NCI-H446 (cell line): ENCODE measurements at regions not wholly inside any gene's neighbourhood (a gene's known extent, or its start where the extent isn't known, plus 50 kb on each side); places are given as distances from the start of the nearest gene placed in this dataset.

Source experiments
- DNase-seq, 2 experiments: peaks; one replicate each; lab custom pipeline; 2025; lab: John Stamatoyannopoulos, UW

DNA sequence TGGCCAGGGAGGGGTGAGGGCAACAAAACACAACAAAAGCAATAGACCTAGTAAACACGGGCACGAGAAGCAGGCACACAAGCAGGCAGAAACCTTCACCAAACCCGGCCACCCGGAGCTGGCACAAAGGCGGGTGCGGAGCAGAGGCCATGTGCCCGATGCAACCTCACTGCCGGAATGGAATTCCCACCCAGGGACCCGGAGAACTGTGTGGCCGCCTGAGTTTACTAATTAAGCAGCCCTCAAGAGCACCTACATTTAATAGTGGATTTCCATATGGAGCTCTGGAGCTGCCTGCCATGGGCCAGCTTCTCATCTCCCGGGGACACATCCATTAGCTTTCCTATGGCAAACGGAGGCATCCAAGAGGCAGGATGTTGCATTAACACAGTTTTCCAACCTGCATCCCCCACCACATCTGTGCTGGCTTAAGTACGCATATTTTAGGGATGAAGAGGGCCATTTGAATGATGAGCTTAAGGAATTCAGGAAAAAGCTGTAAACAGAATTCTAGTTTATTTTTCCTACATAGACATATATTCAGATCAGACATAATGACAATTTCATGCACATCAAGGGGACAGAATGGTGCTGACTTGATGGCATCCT, 104.5 kb upstream of the SMIM21 start:
- no peak for DNase-seq

DNA sequence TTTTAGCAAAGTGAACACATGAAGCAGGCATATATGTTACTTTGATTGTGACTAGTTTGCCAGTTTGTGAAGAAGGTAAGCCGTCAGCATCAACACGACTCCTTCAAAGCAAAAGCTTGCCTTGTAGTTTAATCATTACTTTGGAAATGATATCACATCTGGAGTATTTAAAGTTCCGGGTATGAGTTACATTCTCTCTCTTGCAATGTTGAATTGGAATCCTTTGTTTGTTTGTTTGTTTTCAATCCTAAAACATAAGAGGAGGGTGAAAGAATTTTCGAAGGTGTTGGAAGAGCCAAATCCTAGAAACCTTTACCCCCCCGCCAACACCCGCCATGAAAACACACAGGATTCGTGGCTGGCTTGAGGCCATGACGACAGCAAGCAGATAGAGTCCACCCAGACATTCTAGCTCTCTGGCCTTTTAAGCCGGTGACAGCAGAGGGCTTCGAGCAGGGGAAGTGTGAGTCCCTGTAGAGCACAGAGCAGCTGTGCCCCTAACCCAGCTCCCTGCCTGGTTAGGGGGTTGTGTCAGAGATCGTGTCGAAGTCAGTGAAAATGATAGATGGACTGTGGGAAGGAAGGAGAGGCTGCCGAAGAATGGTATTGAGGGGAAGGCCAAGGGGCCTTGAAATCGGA, 103.8 kb upstream of the SMIM21 start:
- DNase-seq = no peak

DNA sequence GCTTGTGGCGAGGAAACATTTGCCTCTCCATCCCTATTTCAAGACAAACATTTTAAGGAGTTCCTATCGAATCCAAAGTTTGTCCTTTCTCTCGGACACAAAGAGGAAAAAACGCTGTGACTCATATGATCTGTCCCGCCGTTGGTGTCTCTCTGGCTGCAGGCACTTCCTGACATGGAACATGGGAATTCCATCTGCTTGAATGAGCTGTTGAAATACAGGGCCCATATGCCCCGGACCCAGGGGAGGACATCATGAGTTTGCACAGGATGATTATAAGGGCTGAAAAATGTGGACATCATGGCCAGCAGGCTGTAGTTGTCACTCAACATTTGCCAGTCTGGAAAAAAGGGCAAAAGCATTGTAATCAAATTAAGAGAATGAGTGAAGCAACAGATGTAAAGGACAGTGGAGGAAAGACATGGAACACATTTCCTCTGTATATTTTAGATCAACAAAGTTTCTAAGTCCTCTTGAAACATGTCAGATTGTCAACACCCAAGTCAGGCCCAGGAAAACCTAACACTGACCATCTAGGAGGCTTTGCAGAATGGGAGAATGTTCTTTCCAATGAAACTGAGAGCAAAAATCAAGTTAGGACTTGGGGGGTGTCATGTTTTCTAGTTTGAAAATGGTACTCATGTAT, 103.2 kb upstream of the SMIM21 start:
- DNase-seq = no peak

DNA sequence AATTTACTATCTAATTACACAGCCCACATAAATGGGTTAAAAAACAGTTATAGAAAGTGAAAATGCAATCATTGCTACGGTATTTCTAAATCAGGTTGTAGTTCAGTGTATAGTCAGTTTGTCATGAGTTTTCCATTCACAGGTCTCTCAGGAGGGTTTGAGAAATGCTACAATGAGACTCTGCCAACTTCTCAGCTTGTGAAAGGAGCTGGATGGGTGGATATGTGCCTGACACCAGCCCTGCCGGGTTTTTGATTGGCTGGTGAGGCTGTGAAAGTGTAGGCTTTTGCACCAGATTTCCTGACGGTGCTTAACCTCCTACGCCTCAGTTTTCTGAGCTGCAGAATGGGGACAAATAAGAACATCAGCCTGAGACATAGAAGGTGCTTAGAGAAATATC, 102.6 kb upstream of the SMIM21 start:
- DNase-seq = no peak

DNA sequence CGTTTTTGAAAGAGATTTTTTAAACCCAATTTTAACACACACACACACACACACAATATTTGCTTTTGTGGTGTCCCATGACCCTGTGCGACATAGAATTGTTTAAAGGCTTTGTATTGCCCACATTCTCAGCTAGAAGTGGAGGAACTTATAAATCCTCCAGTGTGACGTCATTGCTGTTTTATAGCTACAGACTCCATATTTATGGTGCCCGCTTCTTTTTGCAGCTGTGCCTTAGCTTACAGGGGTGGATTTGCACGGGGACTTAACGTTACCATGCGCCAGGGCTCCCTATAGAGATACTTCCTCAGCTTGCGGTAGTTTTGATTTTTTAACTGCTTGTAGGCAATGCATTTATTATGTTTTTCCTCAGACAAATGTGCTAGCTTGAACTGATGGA, 101.9 kb upstream of the SMIM21 start:
- DNase-seq = no peak

DNA sequence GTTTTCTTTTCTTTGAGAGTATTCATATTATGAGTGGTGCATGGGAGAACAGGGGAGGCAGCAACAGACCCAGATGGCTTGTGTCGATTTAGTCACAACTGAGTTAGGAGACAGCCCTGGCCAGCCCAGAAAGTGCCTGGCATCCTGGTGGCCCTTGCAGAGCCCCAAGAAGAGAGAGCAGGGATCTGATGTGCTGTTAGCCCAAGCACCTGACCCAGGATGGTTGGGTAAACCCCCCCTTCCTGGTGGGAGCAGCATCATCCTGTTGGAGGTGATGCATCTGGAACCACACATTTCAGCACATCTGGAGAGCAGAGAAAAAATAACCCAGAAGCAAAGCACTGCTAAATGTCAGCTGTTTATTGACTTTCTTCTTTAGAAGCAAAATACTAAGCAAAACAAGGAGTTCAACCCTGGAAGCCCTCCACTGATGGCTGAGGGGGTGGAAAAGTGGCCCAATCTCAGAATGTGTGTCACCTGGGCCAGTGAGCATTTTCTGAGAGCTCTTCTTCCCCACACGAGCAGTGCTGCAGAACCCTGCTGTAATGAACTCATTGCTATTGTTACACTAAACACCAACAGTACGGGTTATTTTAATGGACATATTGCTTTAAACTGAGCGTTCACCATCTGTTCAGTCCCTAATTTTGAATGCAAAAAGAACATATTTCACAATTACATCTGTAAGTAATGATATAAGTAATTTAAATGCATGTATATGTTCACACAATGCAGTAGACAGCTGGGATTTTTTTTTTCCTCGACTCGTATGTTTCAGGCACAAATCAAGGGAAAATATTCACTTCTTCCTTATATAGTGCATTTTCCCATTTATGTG, 100.6 kb upstream of the SMIM21 start:
- DNase-seq = no peak

DNA sequence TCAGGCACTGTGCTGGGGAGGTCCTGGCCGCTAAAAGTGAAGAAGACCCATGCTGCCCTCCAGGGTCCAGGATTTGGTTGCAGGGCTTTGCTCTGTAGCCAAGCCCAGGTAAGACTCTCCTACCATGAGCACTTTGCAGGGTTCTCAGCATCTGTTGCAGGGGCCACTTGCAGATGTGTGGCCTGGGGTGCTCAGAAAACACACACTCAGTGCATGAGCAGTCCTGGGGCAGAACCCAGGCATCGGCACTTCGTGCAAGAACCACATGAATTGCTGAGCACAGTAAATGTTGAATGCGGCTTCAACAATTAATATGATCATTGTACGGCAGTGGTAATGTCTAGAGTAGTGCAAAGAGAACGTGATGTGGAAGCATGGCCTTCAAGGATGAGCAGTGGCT, 98.5 kb upstream of the SMIM21 start:
- DNase-seq = no peak

DNA sequence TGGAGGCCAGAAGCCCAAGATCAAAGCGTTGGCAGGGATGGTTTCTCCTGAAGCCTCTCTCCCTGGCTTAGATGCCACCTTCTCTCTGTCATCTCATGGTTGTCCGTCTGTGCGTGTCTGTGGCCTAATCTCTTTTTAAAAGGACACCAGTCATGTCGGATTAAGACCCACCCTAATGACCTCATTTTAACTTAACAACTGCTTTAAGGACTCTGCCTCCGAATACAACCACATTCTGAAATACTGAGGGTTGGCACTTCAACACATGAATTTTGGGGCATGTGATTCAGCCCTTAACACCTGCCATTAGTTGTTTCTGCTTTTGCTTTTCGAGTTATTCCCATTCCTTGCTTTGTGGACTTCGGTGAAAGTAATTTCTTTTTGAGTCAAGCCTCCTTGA, 97.8 kb upstream of the SMIM21 start:
- no peak for DNase-seq

DNA sequence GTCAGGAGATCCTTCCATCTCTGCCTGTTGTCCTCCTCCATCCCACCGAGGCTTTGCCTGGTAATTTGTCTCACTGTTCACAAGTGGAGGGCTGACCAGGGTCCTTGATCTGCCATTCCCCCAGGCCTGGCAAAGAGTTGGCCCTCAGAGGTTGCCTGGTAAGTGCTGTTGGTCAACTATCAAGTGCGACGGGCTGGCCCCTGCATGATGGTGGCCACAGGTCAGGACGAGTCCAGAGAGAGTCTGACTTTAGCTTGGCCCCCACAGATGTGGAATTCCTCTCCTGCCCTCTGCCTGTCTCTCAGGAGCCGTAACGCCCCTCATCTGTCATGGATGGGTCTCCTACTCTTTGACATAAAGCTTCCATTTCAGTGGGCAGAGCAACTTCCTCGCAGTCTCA, 97.3 kb upstream of the SMIM21 start:
- no peak for DNase-seq

DNA sequence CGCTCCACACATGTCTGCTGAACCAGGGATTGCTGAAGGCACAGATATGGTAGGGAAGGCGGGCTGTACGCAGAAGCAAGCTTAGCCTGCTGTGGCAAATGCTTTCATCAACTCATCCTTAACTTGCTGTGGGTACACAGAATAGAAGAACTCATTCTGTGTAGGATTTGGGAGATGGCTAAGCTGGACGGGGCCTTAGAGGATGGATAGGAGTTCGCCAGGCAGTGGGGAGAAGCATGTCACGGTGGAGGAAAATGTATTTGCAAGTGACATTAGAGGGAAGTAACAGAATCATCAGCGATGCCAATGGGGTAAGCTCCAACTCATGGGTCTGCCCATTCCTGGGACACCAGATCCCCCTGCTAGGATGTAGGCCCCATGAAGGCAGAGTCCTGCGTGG, 96.7 kb upstream of the SMIM21 start:
- DNase-seq = no peak

DNA sequence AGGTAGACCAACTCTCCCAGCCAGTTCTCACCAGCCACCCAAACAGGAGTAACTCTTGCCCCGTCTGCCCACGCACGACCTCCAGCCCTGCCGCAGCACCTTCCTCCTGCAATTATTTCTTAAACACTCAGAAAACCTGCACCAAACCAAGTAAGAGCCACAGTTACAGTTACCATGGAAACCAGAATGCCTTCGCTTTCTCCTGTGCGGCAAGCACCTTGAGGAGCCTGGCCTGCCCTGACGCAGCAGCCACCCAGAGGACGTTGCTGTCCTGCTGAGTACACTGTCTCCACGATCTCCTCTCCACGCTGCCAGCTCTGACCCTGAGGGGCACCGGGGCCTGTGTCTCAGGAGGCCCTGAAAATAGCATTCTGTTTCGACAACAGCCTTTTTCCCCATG, 94.3 kb upstream of the SMIM21 start:
- DNase-seq = no peak

DNA sequence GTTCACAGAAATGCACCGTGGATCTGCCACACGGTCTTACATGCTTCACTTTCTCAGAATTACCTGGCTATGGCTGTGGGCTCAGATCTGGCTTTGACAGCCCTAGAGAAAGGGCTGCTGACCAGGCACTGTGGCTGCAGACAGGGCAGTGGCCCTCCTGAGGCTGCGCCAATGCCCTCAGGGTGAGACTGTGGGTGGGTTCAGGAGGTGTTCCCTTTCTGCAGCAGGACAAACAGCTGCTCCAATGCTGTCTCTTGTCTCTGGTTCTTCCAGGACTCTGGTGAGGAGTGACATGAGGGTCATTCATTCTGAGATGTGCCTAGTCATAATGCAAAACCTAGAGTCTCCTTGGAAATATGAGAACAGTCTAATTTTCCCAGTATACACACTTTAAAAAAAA, 90.5 kb upstream of the SMIM21 start:
- DNase-seq = no peak

DNA sequence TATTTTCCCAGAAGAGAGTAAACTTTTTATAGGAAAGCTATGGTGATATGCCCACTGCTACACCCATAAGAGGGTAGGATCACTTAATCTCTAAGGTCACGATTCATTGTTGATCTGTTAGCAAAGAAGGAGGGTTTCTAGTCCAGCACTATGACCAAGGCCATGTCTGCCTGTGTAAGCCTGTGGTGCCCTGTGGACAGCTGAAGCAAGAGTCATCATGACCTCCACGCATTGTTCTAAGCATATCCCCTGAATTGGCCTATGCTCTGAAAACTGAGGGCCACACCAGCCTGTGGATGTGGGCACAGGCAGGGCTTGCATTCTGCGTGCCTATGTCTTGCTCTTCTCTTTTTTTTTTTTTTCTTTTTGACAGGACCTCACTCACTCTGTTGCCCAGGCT, 89.8 kb upstream of the SMIM21 start:
- DNase-seq = no peak

DNA sequence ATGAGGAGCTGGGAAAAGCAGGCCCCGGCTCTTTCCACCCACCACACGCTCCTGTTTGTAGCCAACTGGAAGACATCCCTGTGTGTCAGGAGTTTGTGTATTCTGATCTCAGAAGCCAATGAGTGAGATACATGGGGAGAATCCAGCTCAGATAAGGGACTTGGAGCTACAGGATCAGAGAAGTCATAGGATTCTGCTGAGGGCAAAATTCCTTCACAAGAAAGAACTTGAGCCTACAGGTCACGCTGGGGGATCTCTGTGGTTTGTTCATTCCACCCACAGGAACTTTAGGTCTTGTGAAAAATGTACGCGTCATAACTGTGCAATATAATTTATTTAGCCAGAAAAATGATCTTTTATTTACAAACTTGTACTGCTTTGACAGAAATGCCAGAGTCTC, 80.1 kb upstream of the SMIM21 start:
- no peak for DNase-seq

DNA sequence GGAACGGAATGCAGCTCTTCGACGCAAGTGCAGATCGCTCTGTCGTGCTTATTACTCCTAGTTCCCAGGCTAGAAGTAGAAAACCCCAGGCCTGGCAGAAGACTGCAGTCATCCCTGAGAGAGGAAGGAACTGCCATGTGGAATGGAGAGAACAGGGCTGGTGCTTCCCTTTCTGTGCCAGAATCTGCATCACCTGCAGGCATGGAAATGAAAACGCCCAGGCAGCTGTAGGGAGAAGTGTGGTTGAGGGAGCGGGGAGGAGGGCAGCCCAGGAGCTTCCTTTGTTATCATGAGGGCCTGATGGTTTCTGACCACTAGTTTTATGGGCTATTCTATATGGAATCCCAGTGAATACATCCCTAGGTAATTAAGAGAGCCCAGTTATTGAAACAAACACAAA, 79.4 kb upstream of the SMIM21 start:
- no peak for DNase-seq

DNA sequence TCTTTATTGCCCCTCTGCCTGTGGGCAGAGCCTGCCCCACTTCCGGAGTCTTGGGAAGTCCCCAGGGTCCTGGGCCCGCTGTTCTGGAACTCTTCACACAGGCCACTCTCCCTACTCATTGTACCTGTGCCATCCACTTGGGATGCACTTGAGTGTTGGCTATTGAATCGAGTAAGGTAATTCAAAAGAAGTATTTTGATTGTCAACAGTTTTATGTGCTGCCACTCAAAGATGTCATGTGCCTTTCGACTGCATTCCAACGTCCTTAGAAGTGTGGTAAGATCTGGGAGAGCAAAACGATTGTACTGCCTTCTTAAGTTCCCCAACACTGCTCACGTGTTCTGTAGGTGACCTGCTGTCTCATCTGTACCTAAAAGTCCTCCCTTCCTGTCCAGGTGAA, 77.0 kb upstream of the SMIM21 start:
- no peak for DNase-seq

DNA sequence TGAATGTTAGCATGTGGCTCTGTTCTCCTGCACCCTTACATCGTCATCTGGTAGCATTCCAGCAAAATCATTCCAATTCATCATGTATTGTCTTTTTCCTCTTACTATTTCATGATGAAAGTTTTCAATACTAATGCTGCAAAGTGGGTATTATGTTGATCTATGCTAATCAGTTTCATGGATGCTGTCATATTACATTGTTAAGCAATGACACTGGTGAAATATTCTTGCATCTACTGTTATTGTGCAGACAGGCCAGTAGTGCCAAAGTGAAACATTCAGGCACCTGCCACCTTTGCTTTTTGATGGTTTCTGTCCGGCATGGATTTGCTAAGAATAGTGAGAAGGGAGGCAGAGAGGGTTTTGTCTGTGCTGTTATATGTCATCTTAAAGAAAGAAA, 76.1 kb upstream of the SMIM21 start:
- no peak for DNase-seq

DNA sequence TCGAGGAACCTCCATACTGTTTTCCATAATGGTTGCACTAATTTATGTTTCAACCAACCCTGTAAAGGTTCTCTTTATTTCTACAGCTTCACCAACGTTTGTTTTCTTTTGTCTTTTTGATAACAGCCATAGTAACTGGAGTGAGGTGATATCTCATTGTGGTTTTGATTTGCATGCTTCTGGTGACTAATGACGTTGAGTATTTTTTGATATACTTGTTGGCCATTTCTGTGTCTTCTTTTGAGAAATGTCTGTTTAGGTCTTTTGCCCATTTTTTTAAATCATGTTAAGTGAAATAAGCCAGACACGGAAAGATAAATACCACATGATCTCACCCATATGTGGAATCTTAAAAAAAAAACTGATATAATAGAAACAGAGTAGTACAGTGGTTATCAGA, 74.8 kb upstream of the SMIM21 start:
- DNase-seq = no peak

DNA sequence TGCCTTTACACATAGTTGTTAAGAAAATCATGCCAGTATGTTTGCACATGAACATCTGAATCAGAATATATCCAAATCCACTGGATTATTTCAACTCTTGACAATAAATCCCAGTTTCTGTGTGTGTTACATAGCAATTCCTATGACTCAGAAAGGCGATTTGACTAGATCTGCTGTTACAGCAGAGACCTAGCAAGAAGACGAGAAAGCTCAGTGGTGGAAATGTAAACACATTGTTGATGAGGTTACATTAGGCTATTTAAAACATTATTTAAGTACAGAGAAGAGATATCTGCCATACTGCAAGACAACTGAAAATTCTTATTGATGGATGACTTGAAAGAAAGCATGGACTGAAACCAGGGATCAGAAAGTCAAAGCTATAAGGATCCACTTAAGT, 73.0 kb upstream of the SMIM21 start:
- no peak for DNase-seq

DNA sequence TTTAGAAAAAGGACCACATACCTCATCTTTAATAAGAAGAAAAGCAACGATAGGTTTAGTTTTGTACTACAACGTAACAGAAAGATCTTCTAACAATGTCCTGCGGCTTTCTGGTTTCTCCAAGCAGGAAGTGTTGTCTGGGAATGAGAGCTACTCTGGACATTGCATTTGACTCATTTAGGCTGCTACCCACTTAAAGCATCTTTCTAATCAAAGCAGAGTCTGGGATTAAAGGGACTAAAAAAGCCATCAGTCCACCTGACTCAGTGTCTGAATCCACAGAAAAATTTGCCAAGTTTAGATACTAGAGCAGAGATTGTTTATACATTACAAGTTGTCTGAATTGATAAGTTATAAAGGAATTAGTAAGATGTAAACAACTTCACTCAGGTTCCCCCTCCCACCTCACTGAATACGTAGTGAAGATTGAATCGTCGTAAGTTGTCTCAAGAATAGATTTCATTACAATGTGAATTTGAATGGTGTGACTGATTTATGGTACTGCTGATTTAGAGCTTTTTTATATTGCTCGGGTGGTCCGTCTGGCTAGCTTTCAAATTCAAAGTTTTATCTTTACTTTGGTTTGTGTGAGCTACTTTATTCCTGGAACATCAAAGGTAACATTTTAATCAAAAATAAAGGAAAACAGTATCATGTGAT, 70.2 kb upstream of the SMIM21 start:
- no peak for DNase-seq

DNA sequence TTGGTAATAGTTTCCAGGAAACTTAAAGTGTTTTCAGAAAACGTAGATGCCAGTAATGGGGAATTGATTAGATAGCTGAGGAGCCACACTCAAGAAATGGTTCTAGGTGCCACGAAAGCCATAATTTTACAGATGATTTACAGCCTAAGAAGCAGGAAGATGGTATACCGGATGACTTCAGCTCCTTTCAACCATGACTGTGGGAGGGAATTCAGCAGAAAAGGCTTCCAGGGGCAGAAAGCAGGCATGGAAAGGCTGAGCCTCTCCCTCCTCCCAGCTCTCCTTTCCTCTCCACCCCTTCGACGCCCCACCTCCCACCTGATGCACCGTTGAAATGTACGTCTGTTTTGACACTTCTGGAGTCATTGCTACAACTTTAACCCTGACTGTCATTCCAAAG, 68.6 kb upstream of the SMIM21 start:
- DNase-seq = no peak

DNA sequence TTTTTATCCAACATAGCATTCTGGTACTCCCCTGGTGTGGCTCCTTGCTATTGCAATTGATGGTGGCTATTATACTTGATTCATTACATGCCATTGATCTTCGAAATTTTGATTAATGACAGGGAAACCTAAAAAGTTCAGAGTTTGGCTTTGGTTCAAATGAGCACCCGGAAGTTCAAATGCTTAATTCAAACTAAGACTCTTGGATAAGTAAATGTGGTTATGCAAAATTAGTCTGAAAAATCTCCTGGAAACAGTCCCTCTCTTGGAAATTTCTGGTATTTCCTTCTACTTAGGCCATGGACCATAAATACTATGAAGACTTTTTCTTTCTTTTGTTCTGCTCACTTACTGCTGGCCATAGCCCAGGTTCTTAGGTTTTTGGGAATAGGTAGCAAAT, 65.3 kb upstream of the SMIM21 start:
- no peak for DNase-seq

DNA sequence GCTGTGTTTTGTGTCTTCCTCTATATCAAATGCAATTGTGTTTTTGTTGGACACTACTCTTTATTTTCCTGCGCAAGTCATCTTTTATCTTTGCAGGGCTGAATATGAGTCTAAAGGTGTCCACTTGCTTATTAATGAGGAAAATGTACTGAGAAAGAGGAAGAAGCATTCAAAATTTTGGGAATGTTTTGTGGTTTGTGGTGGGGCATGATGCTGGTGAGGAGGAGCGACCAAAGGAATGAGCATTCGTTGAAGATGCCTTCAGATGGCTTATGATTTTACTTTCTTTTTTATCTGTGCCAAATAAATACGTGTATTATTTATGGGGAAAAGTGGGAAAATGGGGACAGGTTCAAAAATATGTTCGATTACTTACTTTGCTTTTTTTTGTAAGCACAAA, 63.9 kb upstream of the SMIM21 start:
- no peak for DNase-seq
